Ovary (tissue), 7 donors: ENCODE measurements at regions not wholly inside any gene's neighbourhood (a gene's known extent, or its start where the extent isn't known, plus 50 kb on each side); places are given as distances from the start of the nearest gene placed in this dataset.

ENCODE experiments used
- DNase-seq, 5 donors: peaks; one replicate each; pipeline ENCODE4 v3.0.0-alpha.2; 2019 to 2020
- H3K27ac ChIP-seq, 2 donors: fragments of 200-600 bp; one replicate each; pipeline versions ENCODE4 v1.5.1 to v1.8.0; 2019 to 2022
- H3K27me3 ChIP-seq: fragments of 200-600 bp; one replicate; pipeline ENCODE4 v1.8.0; 2022
- H3K36me3 ChIP-seq: fragments of 200-600 bp; sonication (generic); one replicate; pipeline ENCODE4 v1.5.1; 2019
- H3K4me1 ChIP-seq: one replicate; pipeline ENCODE4 v1.8.1; 2013; ENCODE audit warnings: mild to moderate bottlenecking, moderate library complexity; ENCODE audit not compliant: insufficient read depth
- H3K4me3 ChIP-seq: fragments of 200-600 bp; sonication (generic); one replicate; pipeline ENCODE4 v1.5.1; 2017
- H3K9me3 ChIP-seq, 2 donors: fragments of 200-600 bp in 1 of 2; sonication (generic) in 1 of 2; one replicate each; pipeline versions ENCODE4 v1.5.1 to v1.8.1; 2013 to 2019; ENCODE audit warnings: mild to moderate bottlenecking in 1 of 2, moderate library complexity in 1 of 2
- CTCF ChIP-seq, 3 donors: fragments of 450-650 bp in 2 of 3; fragments of 200-600 bp in 1 of 3; IDR thresholded peaks; one replicate each; pipeline versions ENCODE4 v1.5.1 to v1.8.0; 2016 to 2022; ENCODE audit warnings: antibody characterized with exemption in 3 of 3, mild to moderate bottlenecking in 1 of 3
- EP300 ChIP-seq: sonication (generic); formaldehyde crosslinking; IDR thresholded peaks from one replicate; pipeline ENCODE4 v1.6.1; 2017; ENCODE audit warnings: antibody characterized with exemption
- POLR2A ChIP-seq: fragments of 450-650 bp; IDR thresholded peaks from one replicate; pipeline ENCODE4 v1.6.1; 2017; ENCODE audit warnings: antibody characterized with exemption, mild to moderate bottlenecking, moderate library complexity
- WGBS, 3 donors: extraction: QIAGEN DNeasy Blood & Tissue Kit in 1 of 3; methylation state at CpG; one replicate each; pipeline versions ENCODE4 v1.1.5 to v1.1.7; 2013 to 2017; 5-methylcytosine and 5-hydroxymethylcytosine counted together
- intact Hi-C, 4 donors: fragments of 100-400 bp; cut with DNase I; formaldehyde crosslinking; loops; one replicate each; pipeline versions ENCODE4 v1.11.0 to v1.15.1; 2022 to 2023
- donor health status: DM: no; HTN: no; CAD: no; lungs with moderate emphysema.
- donor health status: DM: no; HTN: no; CAD: no.
- donor health status: Bipolar disorder and iron deficiency.
- donor health status: DM: no; HTN: no; CAD: no.
- donor health status: DM: yes; HTN: yes; CAD: no.

GRCh38 chr1:232386294-232386693, 243.6 kb downstream of the SIPA1L2 start:
- H3K9me3 ChIP-seq = no peaks in the 10 kb centered on the region
- H3K27ac ChIP-seq = no peak overlapping the region
- intact Hi-C loops = no loop called here
- no peaks in the 10 kb centered on the region for H3K36me3 ChIP-seq
- TF ChIP-seq POLR2A (no peak), EP300 (no peak), CTCF (IDR thresholded peaks at IDR 0.05) (no peak)
- no peaks in the 10 kb centered on the region for H3K4me1 ChIP-seq
- WGBS, 3 donors = 86 to 92% (median 89%) methylated on average over 8 to 9 of the region's 9 CpGs
- no peak for DNase-seq
- H3K27me3 ChIP-seq = no peaks in the 10 kb centered on the region
- H3K4me3 ChIP-seq = no peak overlapping the region

GRCh38 chr1:232385221-232385620, 244.7 kb downstream of the SIPA1L2 start:
- Histone ChIP-seq H3K27ac (no peak overlapping the region), H3K4me3 (no peak overlapping the region), H3K36me3 (no peaks in the 10 kb centered on the region), H3K9me3 (no peaks in the 10 kb centered on the region), H3K4me1 (no peaks in the 10 kb centered on the region), H3K27me3 (no peaks in the 10 kb centered on the region)
- no peak for DNase-seq
- 61 to 68% (median 66%) methylated on average over 10 of the region's 10 CpGs for WGBS, 3 donors
- intact Hi-C loops = no loop called here
- no peak for TF ChIP-seq CTCF (IDR thresholded peaks at IDR 0.05)
- no peak for TF ChIP-seq EP300
- no peak for TF ChIP-seq POLR2A

- Histone ChIP-seq H3K9me3 (no peaks in the 10 kb centered on the region), H3K27me3 (no peaks in the 10 kb centered on the region), H3K4me3 (no peak overlapping the region), H3K36me3 (no peaks in the 10 kb centered on the region), H3K4me1 (no peaks in the 10 kb centered on the region), H3K27ac (no peak overlapping the region)
- 85 to 91% (median 85%) methylated on average over 4 of the region's 4 CpGs for WGBS, 3 donors
- DNase-seq = no peak
- no peak for TF ChIP-seq POLR2A
- TF ChIP-seq CTCF (IDR thresholded peaks at IDR 0.05) = no peak
- no peak for TF ChIP-seq EP300
- intact Hi-C loops = no loop called here
These were observed 245.6 kb downstream of the SIPA1L2 start for GRCh38 chr1:232384171-232384883.

- intact Hi-C loops = no loop called here
- WGBS, 3 donors = 92 to 93% (median 92%) methylated on average over 13 of the region's 13 CpGs
- no peaks in the 10 kb centered on the region for H3K27me3 ChIP-seq
- no peaks in the 10 kb centered on the region for H3K36me3 ChIP-seq
- no peak overlapping the region for H3K27ac ChIP-seq
- no peaks in the 10 kb centered on the region for H3K4me1 ChIP-seq
- H3K9me3 ChIP-seq = no peaks in the 10 kb centered on the region
- no peak overlapping the region for H3K4me3 ChIP-seq
- no peak for TF ChIP-seq CTCF (IDR thresholded peaks at IDR 0.05)
- no peak for TF ChIP-seq EP300
- TF ChIP-seq POLR2A = no peak
- DNase-seq = no peak
These were observed 246.3 kb downstream of the SIPA1L2 start for GRCh38 chr1:232383455-232384123.
